ENCODE measurements at regions not wholly inside any gene's neighbourhood (a gene's known extent, or its start where the extent isn't known, plus 50 kb on each side); places are given as distances from the start of the nearest gene placed in this dataset.

DNA sequence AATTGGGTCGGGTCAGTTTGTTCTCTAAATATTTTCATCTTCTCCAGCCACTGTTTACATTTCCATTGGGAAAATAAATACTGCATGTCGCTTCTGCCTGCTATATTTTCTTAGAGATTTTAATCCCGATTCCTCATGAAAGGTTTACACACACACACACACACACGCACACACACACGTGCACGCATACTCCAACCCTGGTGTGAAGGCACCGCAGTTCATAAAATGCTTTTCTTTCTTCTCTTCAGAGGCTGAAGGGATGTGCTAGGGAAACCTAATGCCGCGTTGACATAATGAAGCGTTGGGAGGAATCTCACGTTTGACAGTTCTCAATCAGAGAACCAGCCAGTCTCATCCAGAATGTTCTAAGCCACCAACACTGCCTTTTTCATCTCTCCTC, 222.9 kb upstream of the IRX3 start:
- TF ChIP-seq REST (IDR thresholded peaks at IDR 0.05; ENCODE audit: insufficient read depth in 1 of 2, low read depth in 2 of 2, low read length in 2 of 2) (no peak), SIN3A (IDR thresholded peaks at IDR 0.05; ENCODE audit: borderline replicate concordance, insufficient read depth, low read length) (no peak), TAF1 (IDR thresholded peaks at IDR 0.05; ENCODE audit: borderline replicate concordance, insufficient read depth, low read length) (no peak), FOXP2 (optimal IDR thresholded peaks at IDR 0.05; ENCODE audit: borderline replicate concordance, extremely low read depth, extremely low read length, insufficient read depth) (no peak), POLR2AphosphoS5 (IDR thresholded peaks at IDR 0.05; ENCODE audit: low read depth, low read length) (no peak)

DNA sequence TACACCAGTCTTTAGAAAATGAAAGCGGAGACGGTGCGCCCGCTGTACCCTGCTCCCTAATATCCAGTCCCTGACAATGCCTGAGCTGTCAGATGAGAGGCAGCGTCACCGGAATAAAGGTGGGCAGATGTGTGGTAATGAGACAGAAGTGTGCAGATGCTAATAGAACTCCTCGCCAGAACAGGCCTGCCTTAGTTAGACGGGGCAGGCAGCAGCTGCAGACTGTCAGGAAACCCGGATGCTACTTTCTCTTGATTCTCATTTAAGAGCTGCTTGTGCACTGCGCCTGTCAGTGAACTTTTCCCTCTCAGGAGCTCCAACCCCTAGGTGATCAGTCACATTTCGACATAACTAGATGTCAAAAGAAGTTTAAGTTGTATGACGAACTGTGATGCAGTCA, 221.8 kb upstream of the IRX3 start:
- no peak for TF ChIP-seq SIN3A (IDR thresholded peaks at IDR 0.05; ENCODE audit: borderline replicate concordance, insufficient read depth, low read length)

GRCh38 chr16:54506741-54507500, 220.3 kb upstream of the IRX3 start:
- TF ChIP-seq FOXP2 (optimal IDR thresholded peaks at IDR 0.05; ENCODE audit: borderline replicate concordance, extremely low read depth, extremely low read length, insufficient read depth) (no peak), POLR2AphosphoS5 (IDR thresholded peaks at IDR 0.05; ENCODE audit: low read depth, low read length) (no peak), SIN3A (IDR thresholded peaks at IDR 0.05; ENCODE audit: borderline replicate concordance, insufficient read depth, low read length) (no peak), REST (IDR thresholded peaks at IDR 0.05; ENCODE audit: insufficient read depth in 1 of 2, low read depth in 2 of 2, low read length in 2 of 2) (no peak), TAF1 (IDR thresholded peaks at IDR 0.05; ENCODE audit: borderline replicate concordance, insufficient read depth, low read length) (no peak)

GRCh38 chr16:54506214-54506580, 219.6 kb upstream of the IRX3 start:
- TF ChIP-seq SIN3A (IDR thresholded peaks at IDR 0.05; ENCODE audit: borderline replicate concordance, insufficient read depth, low read length) (no peak), TAF1 (IDR thresholded peaks at IDR 0.05; ENCODE audit: borderline replicate concordance, insufficient read depth, low read length) (no peak), REST (IDR thresholded peaks at IDR 0.05; ENCODE audit: insufficient read depth in 1 of 2, low read depth in 2 of 2, low read length in 2 of 2) (no peak), FOXP2 (optimal IDR thresholded peaks at IDR 0.05; ENCODE audit: borderline replicate concordance, extremely low read depth, extremely low read length, insufficient read depth) (no peak), POLR2AphosphoS5 (IDR thresholded peaks at IDR 0.05; ENCODE audit: low read depth, low read length) (no peak)

DNA sequence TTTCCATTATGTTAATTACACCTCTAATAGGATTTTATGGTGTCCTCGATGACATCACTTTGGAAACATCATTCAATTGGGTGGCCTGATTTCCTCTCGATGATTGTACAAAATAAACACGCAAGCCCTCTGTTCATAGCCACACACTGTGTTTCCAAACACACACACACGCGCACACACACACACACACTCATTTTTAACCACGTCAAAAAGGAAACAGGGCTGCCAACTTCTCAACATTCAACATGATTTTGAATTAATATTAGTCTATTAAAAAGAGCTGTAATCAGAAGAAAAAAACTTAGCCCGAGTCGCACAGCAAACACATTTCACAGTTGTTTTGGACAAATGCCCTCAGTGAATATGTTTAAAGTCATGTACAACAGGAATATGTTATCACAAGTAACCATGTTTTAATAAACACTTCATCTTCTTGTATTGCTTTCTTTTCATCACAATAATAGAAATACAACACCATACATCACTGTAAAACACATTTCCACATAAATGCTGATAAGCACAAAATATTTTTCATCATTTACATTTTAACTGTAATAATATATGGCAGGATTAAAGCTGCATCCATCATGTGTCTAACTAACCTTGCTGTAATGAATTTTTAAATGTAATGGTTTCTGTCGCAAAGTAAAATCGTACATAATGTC, 219.1 kb upstream of the IRX3 start:
- TF ChIP-seq POLR2AphosphoS5 (IDR thresholded peaks at IDR 0.05; ENCODE audit: low read depth, low read length): no peak

DNA sequence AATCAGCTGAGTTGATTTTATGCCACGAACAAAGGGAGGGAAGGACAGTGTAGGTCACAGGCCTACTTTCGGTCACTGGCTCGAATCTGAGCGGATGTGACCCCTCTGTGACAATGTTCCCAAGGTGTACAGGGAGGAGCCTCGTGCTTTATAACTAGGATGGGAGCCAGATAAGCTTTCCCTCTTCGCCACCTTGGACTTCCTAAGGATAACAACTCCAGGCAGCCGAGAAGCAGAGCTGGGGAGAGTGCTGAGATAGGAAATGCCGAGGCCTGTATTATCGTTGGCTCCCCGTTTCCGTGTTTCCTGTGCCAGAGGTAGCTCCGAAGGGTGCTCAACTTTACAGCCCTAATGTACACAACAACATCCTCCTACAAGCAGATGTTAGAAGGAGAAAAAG, 217.8 kb upstream of the IRX3 start:
- TF ChIP-seq FOXP2 (optimal IDR thresholded peaks at IDR 0.05; ENCODE audit: borderline replicate concordance, extremely low read depth, extremely low read length, insufficient read depth) (no peak), SIN3A (IDR thresholded peaks at IDR 0.05; ENCODE audit: borderline replicate concordance, insufficient read depth, low read length) (no peak), REST (IDR thresholded peaks at IDR 0.05; ENCODE audit: insufficient read depth in 1 of 2, low read depth in 2 of 2, low read length in 2 of 2) (no peak), POLR2AphosphoS5 (IDR thresholded peaks at IDR 0.05; ENCODE audit: low read depth, low read length) (no peak), TAF1 (IDR thresholded peaks at IDR 0.05; ENCODE audit: borderline replicate concordance, insufficient read depth, low read length) (no peak)
